ENCODE measurements at regions not wholly inside any gene's neighbourhood (a gene's known extent, or its start where the extent isn't known, plus 50 kb on each side); places are given as distances from the start of the nearest gene placed in this dataset.
A peak's percentile ranks its signal among the peaks of the same experiment; 100 is the strongest.

DNA sequence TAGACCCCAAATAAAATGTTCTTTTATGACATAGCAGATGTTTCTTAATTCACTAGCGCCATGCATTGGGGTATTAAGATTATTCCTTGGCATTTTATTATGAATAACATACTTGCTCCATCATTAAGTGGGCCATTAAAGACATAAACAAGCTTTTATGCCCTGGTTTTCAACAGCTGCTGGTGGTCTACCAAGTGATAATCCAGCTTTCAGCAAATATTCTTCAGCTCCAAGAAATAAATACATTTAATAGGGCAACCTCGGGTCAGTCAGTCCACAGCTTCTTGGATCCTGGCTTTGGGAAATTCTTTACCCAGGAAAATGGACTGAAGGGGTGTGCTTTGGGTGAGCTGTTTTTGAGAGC is 217.3 kb upstream of the IRX3 start:
- Histone ChIP-seq H3K4me3 (no peak overlapping the region), H3K27me3 (ENCODE audit: insufficient read depth) (no peaks in the 10 kb centered on the region), H3K4me1 (ENCODE audit: insufficient read depth) (peaks cover 32% of the 10 kb centered on the region), H4K20me1 (replicated peaks; ENCODE audit: insufficient read depth) (no peaks in the 10 kb centered on the region), H3K79me2 (replicated peaks; ENCODE audit: insufficient read depth) (no peaks in the 10 kb centered on the region), H3F3A (replicated peaks; ENCODE audit: low read depth) (no peaks in the 10 kb centered on the region), H3K4me2 (peak overlapping the region; percentile 59; the same call in 1 of the 2 replicates), H3K9me2 (ENCODE audit: insufficient read depth) (0 out of 2 replicates have a peak, but pooled peaks cover 5% of the 10 kb centered on the region), H3K36me3 (ENCODE audit: insufficient read depth) (no peaks in the 10 kb centered on the region), H2AFZ (peak overlapping the region; percentile 92), H3K27ac (ENCODE audit: low read depth) (no peak overlapping the region)
- peaks cover 53% of the 10 kb centered on the region for H3K4me1 Mint-ChIP-seq
- peaks cover 11% of the 10 kb centered on the region for H3K27me3 Mint-ChIP-seq (ENCODE audit: insufficient read depth, low read depth, poor library complexity)
- ATAC-seq (no peak), DNase-seq (ENCODE audit: low spot score) (no peak)
- TF ChIP-seq STAT1 (IDR thresholded peaks at IDR 0.05; ENCODE audit: unreplicated experiment) (no peak), EZH2 (IDR thresholded peaks at IDR 0.05; ENCODE audit: low read depth, unreplicated experiment) (no peak), ZNF114 (CRISPR knock-in tag; IDR thresholded peaks at IDR 0.05) (no peak), NANOG (IDR thresholded peaks at IDR 0.05; ENCODE audit: borderline replicate concordance) (no peak), CREB1 (CRISPR knock-in tag; IDR thresholded peaks at IDR 0.05; ENCODE audit: low read depth) (no peak), ZNF331 (CRISPR knock-in tag; IDR thresholded peaks at IDR 0.05; ENCODE audit: low read depth) (no peak), JUNB (IDR thresholded peaks at IDR 0.05; ENCODE audit: unreplicated experiment) (no peak), POLR2AphosphoS5 (IDR thresholded peaks at IDR 0.05; ENCODE audit: low read depth) (no peak), EZH2phosphoT487 (IDR thresholded peaks at IDR 0.05; ENCODE audit: unreplicated experiment) (no peak)
- TF ChIP-seq, protein P1, sequence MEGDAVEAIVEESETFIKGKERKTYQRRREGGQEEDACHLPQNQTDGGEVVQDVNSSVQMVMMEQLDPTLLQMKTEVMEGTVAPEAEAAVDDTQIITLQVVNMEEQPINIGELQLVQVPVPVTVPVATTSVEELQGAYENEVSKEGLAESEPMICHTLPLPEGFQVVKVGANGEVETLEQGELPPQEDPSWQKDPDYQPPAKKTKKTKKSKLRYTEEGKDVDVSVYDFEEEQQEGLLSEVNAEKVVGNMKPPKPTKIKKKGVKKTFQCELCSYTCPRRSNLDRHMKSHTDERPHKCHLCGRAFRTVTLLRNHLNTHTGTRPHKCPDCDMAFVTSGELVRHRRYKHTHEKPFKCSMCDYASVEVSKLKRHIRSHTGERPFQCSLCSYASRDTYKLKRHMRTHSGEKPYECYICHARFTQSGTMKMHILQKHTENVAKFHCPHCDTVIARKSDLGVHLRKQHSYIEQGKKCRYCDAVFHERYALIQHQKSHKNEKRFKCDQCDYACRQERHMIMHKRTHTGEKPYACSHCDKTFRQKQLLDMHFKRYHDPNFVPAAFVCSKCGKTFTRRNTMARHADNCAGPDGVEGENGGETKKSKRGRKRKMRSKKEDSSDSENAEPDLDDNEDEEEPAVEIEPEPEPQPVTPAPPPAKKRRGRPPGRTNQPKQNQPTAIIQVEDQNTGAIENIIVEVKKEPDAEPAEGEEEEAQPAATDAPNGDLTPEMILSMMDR (conservative IDR thresholded peaks at IDR 0.05; ENCODE audit: low read depth in 2 of 2): no peak
- TF ChIP-seq, protein P2, sequence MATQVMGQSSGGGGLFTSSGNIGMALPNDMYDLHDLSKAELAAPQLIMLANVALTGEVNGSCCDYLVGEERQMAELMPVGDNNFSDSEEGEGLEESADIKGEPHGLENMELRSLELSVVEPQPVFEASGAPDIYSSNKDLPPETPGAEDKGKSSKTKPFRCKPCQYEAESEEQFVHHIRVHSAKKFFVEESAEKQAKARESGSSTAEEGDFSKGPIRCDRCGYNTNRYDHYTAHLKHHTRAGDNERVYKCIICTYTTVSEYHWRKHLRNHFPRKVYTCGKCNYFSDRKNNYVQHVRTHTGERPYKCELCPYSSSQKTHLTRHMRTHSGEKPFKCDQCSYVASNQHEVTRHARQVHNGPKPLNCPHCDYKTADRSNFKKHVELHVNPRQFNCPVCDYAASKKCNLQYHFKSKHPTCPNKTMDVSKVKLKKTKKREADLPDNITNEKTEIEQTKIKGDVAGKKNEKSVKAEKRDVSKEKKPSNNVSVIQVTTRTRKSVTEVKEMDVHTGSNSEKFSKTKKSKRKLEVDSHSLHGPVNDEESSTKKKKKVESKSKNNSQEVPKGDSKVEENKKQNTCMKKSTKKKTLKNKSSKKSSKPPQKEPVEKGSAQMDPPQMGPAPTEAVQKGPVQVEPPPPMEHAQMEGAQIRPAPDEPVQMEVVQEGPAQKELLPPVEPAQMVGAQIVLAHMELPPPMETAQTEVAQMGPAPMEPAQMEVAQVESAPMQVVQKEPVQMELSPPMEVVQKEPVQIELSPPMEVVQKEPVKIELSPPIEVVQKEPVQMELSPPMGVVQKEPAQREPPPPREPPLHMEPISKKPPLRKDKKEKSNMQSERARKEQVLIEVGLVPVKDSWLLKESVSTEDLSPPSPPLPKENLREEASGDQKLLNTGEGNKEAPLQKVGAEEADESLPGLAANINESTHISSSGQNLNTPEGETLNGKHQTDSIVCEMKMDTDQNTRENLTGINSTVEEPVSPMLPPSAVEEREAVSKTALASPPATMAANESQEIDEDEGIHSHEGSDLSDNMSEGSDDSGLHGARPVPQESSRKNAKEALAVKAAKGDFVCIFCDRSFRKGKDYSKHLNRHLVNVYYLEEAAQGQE (IDR thresholded peaks at IDR 0.05; ENCODE audit: unreplicated experiment): no peak
- TF ChIP-seq, protein P3, sequence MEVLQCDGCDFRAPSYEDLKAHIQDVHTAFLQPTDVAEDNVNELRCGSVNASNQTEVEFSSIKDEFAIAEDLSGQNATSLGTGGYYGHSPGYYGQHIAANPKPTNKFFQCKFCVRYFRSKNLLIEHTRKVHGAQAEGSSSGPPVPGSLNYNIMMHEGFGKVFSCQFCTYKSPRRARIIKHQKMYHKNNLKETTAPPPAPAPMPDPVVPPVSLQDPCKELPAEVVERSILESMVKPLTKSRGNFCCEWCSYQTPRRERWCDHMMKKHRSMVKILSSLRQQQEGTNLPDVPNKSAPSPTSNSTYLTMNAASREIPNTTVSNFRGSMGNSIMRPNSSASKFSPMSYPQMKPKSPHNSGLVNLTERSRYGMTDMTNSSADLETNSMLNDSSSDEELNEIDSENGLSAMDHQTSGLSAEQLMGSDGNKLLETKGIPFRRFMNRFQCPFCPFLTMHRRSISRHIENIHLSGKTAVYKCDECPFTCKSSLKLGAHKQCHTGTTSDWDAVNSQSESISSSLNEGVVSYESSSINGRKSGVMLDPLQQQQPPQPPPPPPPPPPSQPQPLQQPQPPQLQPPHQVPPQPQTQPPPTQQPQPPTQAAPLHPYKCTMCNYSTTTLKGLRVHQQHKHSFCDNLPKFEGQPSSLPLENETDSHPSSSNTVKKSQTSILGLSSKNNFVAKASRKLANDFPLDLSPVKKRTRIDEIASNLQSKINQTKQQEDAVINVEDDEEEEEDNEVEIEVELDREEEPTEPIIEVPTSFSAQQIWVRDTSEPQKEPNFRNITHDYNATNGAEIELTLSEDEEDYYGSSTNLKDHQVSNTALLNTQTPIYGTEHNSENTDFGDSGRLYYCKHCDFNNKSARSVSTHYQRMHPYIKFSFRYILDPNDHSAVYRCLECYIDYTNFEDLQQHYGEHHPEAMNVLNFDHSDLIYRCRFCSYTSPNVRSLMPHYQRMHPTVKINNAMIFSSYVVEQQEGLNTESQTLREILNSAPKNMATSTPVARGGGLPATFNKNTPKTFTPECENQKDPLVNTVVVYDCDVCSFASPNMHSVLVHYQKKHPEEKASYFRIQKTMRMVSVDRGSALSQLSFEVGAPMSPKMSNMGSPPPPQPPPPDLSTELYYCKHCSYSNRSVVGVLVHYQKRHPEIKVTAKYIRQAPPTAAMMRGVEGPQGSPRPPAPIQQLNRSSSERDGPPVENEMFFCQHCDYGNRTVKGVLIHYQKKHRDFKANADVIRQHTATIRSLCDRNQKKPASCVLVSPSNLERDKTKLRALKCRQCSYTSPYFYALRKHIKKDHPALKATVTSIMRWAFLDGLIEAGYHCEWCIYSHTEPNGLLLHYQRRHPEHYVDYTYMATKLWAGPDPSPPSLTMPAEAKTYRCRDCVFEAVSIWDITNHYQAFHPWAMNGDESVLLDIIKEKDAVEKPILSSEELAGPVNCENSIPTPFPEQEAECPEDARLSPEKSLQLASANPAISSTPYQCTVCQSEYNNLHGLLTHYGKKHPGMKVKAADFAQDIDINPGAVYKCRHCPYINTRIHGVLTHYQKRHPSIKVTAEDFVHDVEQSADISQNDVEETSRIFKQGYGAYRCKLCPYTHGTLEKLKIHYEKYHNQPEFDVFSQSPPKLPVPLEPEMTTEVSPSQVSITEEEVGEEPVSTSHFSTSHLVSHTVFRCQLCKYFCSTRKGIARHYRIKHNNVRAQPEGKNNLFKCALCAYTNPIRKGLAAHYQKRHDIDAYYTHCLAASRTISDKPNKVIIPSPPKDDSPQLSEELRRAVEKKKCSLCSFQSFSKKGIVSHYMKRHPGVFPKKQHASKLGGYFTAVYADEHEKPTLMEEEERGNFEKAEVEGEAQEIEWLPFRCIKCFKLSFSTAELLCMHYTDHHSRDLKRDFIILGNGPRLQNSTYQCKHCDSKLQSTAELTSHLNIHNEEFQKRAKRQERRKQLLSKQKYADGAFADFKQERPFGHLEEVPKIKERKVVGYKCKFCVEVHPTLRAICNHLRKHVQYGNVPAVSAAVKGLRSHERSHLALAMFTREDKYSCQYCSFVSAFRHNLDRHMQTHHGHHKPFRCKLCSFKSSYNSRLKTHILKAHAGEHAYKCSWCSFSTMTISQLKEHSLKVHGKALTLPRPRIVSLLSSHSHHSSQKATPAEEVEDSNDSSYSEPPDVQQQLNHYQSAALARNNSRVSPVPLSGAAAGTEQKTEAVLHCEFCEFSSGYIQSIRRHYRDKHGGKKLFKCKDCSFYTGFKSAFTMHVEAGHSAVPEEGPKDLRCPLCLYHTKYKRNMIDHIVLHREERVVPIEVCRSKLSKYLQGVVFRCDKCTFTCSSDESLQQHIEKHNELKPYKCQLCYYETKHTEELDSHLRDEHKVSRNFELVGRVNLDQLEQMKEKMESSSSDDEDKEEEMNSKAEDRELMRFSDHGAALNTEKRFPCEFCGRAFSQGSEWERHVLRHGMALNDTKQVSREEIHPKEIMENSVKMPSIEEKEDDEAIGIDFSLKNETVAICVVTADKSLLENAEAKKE (CRISPR knock-in tag; IDR thresholded peaks at IDR 0.05): no peak
- TF ChIP-seq, protein P4, sequence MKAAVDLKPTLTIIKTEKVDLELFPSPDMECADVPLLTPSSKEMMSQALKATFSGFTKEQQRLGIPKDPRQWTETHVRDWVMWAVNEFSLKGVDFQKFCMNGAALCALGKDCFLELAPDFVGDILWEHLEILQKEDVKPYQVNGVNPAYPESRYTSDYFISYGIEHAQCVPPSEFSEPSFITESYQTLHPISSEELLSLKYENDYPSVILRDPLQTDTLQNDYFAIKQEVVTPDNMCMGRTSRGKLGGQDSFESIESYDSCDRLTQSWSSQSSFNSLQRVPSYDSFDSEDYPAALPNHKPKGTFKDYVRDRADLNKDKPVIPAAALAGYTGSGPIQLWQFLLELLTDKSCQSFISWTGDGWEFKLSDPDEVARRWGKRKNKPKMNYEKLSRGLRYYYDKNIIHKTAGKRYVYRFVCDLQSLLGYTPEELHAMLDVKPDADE (IDR thresholded peaks at IDR 0.05): no peak
- no peak overlapping the region for H3K4me3 Mint-ChIP-seq
- no peak overlapping the region for H3K27ac Mint-ChIP-seq
- peaks cover under 1% of the 10 kb centered on the region; the same call in 2 of the 3 replicates for H3K9me3 Mint-ChIP-seq
- H3K36me3 Mint-ChIP-seq (ENCODE audit: low read depth): no peaks in the 10 kb centered on the region
